ES-I3 (cell line): ENCODE measurements at regions not wholly inside any gene's neighbourhood (a gene's known extent, or its start where the extent isn't known, plus 50 kb on each side); places are given as distances from the start of the nearest gene placed in this dataset.

Experiments used
- H3K36me3 ChIP-seq: 2 replicates; pipeline ENCODE4 v1.6.1; 2013; ENCODE audit warnings: mild to moderate bottlenecking, low read length, control low read depth, moderate library complexity; ENCODE audit not compliant: insufficient read depth
- H3K4me1 ChIP-seq: 2 replicates; pipeline ENCODE4 v1.6.1; 2013; ENCODE audit warnings: mild to moderate bottlenecking, control low read depth, low read length; ENCODE audit not compliant: insufficient read depth
- H3K9ac ChIP-seq: 2 replicates; pipeline ENCODE4 v1.6.1; 2013; ENCODE audit warnings: low read depth, mild to moderate bottlenecking, low read length, moderate library complexity
- H3K9me3 ChIP-seq: 2 replicates; pipeline ENCODE4 v1.6.1; 2013; ENCODE audit warnings: mild to moderate bottlenecking, low read length, moderate library complexity; ENCODE audit not compliant: control insufficient read depth, insufficient read depth

- no peaks in the 10 kb centered on the region for H3K9me3 ChIP-seq
- no peak overlapping the region for H3K9ac ChIP-seq
- H3K36me3 ChIP-seq = peaks cover 2% of the 10 kb centered on the region; the same call in 1 of the 2 replicates
- peaks cover 17% of the 10 kb centered on the region for H3K4me1 ChIP-seq
Observed at GRCh38 chr3:42037318-42037945, 53.7 kb upstream of the TRAK1 start.

- Histone ChIP-seq H3K4me1 (peaks cover 27% of the 10 kb centered on the region), H3K36me3 (peaks cover 2% of the 10 kb centered on the region; the same call in 1 of the 2 replicates), H3K9me3 (no peaks in the 10 kb centered on the region), H3K9ac (no peak overlapping the region)
Observed at GRCh38 chr3:42036483-42036823, 54.7 kb upstream of the TRAK1 start.

DNA sequence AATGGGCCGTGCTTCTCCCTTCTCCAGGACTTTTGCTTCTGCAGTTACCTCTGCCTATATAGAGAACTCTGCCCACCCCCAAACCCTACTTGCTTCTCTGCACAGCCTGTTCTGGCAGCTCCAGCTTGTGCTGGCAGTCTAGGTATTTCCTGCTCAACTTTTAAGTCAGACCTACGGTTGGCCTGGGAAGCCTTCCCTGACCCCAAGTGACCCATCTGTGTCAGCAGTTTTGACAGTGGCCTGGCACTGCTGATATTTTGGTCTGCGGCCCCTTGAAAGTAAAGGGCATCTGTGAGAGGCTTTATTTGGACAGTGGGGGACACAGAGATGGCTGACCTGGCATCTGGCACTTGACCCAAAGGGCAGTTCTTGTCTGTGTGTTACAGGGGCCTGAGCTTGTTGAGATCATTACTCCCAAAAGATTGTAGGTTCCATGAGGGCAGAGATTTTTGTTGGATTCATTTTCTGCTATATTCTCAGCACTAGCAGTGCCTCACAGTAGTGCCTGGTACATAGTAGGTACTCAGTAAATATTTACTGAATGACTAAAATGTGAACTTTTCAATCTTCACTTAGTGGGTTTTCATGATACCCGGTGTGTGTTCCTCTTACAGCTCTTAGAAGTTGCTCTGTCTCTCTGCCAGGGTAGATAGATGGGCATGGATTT is 55.2 kb upstream of the TRAK1 start:
- Histone ChIP-seq H3K9me3 (no peaks in the 10 kb centered on the region), H3K36me3 (peaks cover 2% of the 10 kb centered on the region; the same call in 1 of the 2 replicates), H3K4me1 (peaks cover 29% of the 10 kb centered on the region), H3K9ac (no peak overlapping the region)

GRCh38 chr3:42035007-42035406 is 56.1 kb upstream of the TRAK1 start:
- Histone ChIP-seq H3K9ac (no peak overlapping the region), H3K4me1 (peaks cover 29% of the 10 kb centered on the region), H3K36me3 (peaks cover 2% of the 10 kb centered on the region; the same call in 1 of the 2 replicates), H3K9me3 (no peaks in the 10 kb centered on the region)

DNA sequence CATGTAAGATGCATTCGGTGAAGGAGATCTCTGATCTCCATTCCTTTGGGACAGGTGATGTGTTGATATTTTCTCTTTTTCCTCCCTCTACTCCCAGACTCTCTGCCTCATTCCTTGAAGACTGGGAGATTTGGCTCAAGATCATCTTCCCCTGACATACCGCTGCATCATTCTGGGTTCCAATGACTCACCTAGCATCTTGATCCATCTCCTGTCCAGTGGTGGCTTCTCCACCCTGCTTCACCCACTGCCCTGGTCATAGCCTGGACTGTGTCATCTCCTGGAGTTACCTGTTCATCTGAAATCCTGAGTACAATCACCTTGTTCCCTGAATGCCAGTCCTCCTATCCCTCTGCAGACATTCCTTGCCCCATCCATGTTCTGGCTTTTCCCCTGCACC is 57.4 kb upstream of the TRAK1 start:
- no peaks in the 10 kb centered on the region for H3K9me3 ChIP-seq
- peaks cover 29% of the 10 kb centered on the region for H3K4me1 ChIP-seq
- no peak overlapping the region for H3K9ac ChIP-seq
- peaks cover 2% of the 10 kb centered on the region; the same call in 1 of the 2 replicates for H3K36me3 ChIP-seq

- Histone ChIP-seq H3K36me3 (peaks cover 2% of the 10 kb centered on the region; the same call in 1 of the 2 replicates), H3K4me1 (peaks cover 29% of the 10 kb centered on the region), H3K9ac (no peak overlapping the region), H3K9me3 (no peaks in the 10 kb centered on the region)
Observed at GRCh38 chr3:42032693-42033349, 58.3 kb upstream of the TRAK1 start.

DNA sequence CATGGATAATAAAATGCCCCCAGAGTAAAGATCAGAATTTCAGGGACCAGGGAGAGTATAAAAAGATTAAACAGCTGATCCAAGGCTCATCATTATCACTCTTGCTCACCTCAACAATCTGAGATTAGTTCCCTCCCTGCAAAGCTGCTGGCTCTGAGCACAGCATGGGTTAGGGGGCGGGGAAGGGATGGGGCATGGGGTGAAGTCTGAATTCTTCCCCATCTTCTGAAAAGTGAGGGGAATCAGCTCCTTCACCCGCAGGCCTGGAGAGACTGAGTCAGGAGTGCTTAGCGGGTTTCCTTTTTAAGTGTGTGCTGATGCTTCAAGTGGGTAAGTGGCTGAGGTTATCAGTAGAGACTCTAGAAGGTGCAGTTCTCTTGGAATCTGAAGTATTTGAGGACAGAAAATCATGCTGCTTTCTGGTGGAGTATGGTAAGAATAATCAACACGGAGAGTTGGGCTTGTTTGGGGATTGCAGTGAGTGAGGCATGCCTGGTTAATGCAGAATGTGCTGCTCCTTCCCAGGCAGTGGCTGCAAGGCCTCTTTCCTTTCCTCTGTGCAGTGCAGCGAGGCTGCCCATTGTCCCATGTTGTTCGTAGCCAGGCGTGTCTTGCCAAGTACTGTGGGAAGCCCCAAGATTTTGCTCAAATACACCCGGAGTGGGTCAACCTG is 59.2 kb upstream of the TRAK1 start:
- peaks cover 29% of the 10 kb centered on the region for H3K4me1 ChIP-seq
- no peak overlapping the region for H3K9ac ChIP-seq
- H3K36me3 ChIP-seq = peaks cover 2% of the 10 kb centered on the region; the same call in 1 of the 2 replicates
- H3K9me3 ChIP-seq = no peaks in the 10 kb centered on the region

- Histone ChIP-seq H3K4me1 (peaks cover 42% of the 10 kb centered on the region), H3K9ac (no peak overlapping the region), H3K36me3 (no peaks in the 10 kb centered on the region), H3K9me3 (no peaks in the 10 kb centered on the region)
Observed at GRCh38 chr3:42028474-42028873, 62.7 kb upstream of the TRAK1 start.

DNA sequence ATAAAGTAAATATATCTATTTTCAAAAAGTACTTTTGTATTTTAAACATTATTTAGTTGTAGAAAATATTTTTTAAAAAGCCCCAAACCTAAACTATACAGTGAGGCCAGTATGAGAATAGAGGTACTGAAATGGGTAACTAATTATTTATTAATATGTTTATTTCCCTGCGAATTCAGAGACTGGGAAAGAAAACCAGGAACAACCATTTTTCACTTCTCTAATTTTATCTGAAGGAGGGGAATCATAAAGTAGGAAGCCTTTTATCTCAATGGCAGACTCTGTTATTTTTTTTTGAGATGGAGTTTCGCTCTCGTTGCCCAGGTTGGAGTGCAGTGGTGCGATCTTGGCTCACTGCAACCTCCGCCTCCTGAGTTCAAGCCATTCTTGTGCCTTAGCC is 63.6 kb upstream of the TRAK1 start:
- peaks cover 40% of the 10 kb centered on the region for H3K4me1 ChIP-seq
- no peaks in the 10 kb centered on the region for H3K9me3 ChIP-seq
- no peak overlapping the region for H3K9ac ChIP-seq
- no peaks in the 10 kb centered on the region for H3K36me3 ChIP-seq

DNA sequence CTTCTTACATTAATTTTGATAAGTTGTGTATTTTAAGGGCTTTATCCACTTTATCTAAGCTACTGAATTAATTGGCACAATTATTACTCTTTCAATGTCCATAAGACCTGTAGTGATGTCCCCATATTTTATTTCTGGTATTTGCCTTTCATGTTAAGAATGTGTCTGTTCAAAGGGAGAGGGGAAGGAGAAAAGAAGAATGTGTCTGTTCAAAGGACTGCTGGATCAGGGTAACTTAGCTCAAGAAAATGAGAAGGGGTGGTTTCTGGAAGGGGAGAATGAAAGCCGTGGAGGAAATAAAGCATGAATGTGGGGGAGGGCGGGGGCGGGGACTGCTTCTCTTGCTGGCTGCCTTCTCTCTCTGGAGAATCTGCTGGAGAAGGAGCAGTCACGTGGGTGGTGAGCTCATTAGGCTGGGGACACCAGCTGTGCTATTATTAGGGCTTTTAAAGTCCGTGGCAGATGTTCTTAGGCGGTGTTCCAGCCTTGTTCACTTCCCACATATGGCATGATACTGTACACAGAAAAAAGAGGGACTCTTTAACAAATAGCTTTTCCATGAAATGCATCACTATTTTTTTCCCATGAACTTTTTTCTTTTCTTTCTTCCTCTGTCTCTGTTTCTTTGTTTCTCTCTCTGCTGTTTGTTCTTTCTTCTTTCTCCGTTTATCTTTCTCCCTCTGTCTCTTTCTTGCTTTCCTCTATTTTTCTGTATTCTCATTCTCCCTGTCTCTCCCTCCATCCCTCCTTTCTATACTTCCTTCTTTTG is 63.7 kb upstream of the ULK4 start:
- peaks cover 37% of the 10 kb centered on the region for H3K4me1 ChIP-seq
- no peaks in the 10 kb centered on the region for H3K36me3 ChIP-seq
- peak overlapping the region; percentile 43 for H3K9ac ChIP-seq
- H3K9me3 ChIP-seq = no peaks in the 10 kb centered on the region

- H3K9me3 ChIP-seq = no peaks in the 10 kb centered on the region
- no peaks in the 10 kb centered on the region for H3K36me3 ChIP-seq
- peaks cover 41% of the 10 kb centered on the region for H3K4me1 ChIP-seq
- peak overlapping the region; percentile 43 for H3K9ac ChIP-seq
Observed at GRCh38 chr3:42024591-42025351, 62.9 kb upstream of the ULK4 start.

DNA sequence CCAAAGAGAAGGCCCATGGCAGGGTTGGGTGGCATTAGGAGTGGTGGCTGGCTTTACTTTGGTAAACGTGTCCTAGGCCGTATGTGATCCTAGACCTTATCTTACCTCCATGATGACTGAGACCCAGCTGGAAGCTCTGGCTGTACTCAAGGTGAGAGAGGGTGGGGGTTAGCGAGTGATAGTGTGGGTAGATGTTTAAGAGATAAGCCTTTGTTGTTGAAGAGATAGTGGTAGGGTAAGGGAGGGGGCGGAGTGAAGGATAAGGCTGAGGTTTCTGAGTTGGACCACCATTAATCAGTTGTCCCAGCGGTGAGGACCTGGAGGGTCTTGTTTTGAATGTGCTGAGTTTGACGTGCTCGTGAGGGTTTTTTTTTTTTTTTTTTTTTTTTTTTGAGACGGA is 61.5 kb upstream of the ULK4 start:
- peaks cover 41% of the 10 kb centered on the region for H3K4me1 ChIP-seq
- no peak overlapping the region for H3K9ac ChIP-seq
- no peaks in the 10 kb centered on the region for H3K9me3 ChIP-seq
- H3K36me3 ChIP-seq = no peaks in the 10 kb centered on the region

GRCh38 chr3:42022355-42022754 is 60.5 kb upstream of the ULK4 start:
- Histone ChIP-seq H3K36me3 (no peaks in the 10 kb centered on the region), H3K9ac (no peak overlapping the region), H3K4me1 (peaks cover 41% of the 10 kb centered on the region), H3K9me3 (no peaks in the 10 kb centered on the region)
